HCT116 (cell line): ENCODE measurements at regions not wholly inside any gene's neighbourhood (a gene's known extent, or its start where the extent isn't known, plus 50 kb on each side); places are given as distances from the start of the nearest gene placed in this dataset.

ENCODE experiments used
- ATAC-seq: fragments of 200-7000 bp; cut with Tn5 transposase; 2 replicates; pipeline ENCODE4 v1.9.1; 2020; ENCODE audit warnings: mild to moderate bottlenecking, moderate library complexity
- BruUV-seq: library from RNA; stranded (reverse); fragments of 400-500 nt; replicated peaks from 2 replicates; lab custom pipeline; 2021; lab: Mats Ljungman, UMichigan
- CTCF ChIA-PET: fragments of 300-600 bp; sonication (Branson Sonifier 250); formaldehyde crosslinking; loops from one replicate; lab custom pipeline; 2021; ENCODE audit warnings: antibody characterized with exemption; lab: Charles Lee
- POLR2A ChIA-PET: fragments of 300-600, 350-600 bp; sonication (Branson Sonifier 250); formaldehyde crosslinking; loops from one replicate; lab custom pipeline; 2021; ENCODE audit warnings: antibody characterized with exemption; lab: Charles Lee
- RAD21 ChIA-PET, 2 experiments: fragments of 300-600 bp; sonication (Branson Sonifier 250); formaldehyde crosslinking; loops; one replicate each; lab custom pipeline; 2023; ENCODE audit warnings: low total read pairs in 2 of 2; ENCODE audit not compliant: uncharacterized antibody in 2 of 2, unreplicated experiment in 2 of 2, low non-redundant PET in 1 of 2; lab: Charles Lee
- DNase-seq: peaks from one replicate; pipeline ENCODE4 v3.0.0-alpha.2; 2010; ENCODE audit warnings: low read depth, low spot score
- H2AFZ ChIP-seq: fragments of 200-600 bp; shearing (Covaris generic), sonication (generic); 2 replicates; pipeline ENCODE4 v1.6.1; 2017; ENCODE audit warnings: low read depth, mixed run types, mixed read lengths, antibody characterized with exemption, low read length; ENCODE audit not compliant: poor library complexity, severe bottlenecking
- H3K27ac ChIP-seq: 2 replicates; pipeline ENCODE4 v1.5.1; 2012; ENCODE audit warnings: low read depth, low read length
- H3K27me3 ChIP-seq: fragments of 200-600 bp; sonication (generic); 2 replicates; pipeline ENCODE4 v1.6.1; 2016; ENCODE audit warnings: mixed run types, low read length, mixed read lengths; ENCODE audit not compliant: insufficient read depth
- H3K36me3 ChIP-seq, 2 experiments: fragments of 200-500 bp in 1 of 2; fragments of 200-600 bp in 1 of 2; sonication (Bioruptor generic) in 1 of 2; sonication (generic) in 1 of 2; 2 replicates each; pipeline versions ENCODE4 v1.5.1 to v1.6.1; 2014 to 2016; ENCODE audit warnings: low read length in 2 of 2, inconsistent platforms in 1 of 2, mixed read lengths in 1 of 2, mixed run types in 1 of 2; ENCODE audit not compliant: insufficient read depth in 2 of 2, control insufficient read depth in 1 of 2
- H3K4me1 ChIP-seq, 2 experiments: fragments of 200-600 bp in 1 of 2; sonication (generic) in 1 of 2; 2 replicates each; pipeline versions ENCODE4 v1.5.1 to v1.6.1; 2012 to 2017; ENCODE audit warnings: low read length in 2 of 2, inconsistent platforms in 1 of 2, mild to moderate bottlenecking in 1 of 2, mixed read lengths in 1 of 2, mixed run types in 1 of 2, moderate library complexity in 1 of 2; ENCODE audit not compliant: insufficient read depth in 2 of 2, control insufficient read depth in 1 of 2
- H3K4me2 ChIP-seq: fragments of 200-600 bp; sonication (generic); 2 replicates; pipeline ENCODE4 v1.6.1; 2017; ENCODE audit warnings: mixed run types, low read length, mixed read lengths
- H3K4me3 ChIP-seq, 2 experiments: fragments of 200-600 bp in 1 of 2; sonication (generic) in 1 of 2; replicated peaks in 1 of 2; 2 replicates each; pipeline ENCODE4 v1.5.1; 2011 to 2016; ENCODE audit warnings: low read length in 2 of 2, control low read depth in 1 of 2, low read depth in 1 of 2, mild to moderate bottlenecking in 1 of 2, mixed read lengths in 1 of 2, mixed run types in 1 of 2
- H3K79me2 ChIP-seq: fragments of 200-600 bp; sonication (generic); 2 replicates; pipeline ENCODE4 v1.6.1; 2017; ENCODE audit warnings: mild to moderate bottlenecking, mixed run types, low read length, moderate library complexity, mixed read lengths; ENCODE audit not compliant: insufficient read depth
- H3K9ac ChIP-seq: fragments of 200-600 bp; sonication (generic); 2 replicates; pipeline ENCODE4 v1.6.1; 2016; ENCODE audit warnings: low read length, mixed read lengths
- H3K9me2 ChIP-seq: fragments of 200-600 bp; sonication (generic), shearing (Covaris generic); 2 replicates; pipeline ENCODE4 v1.6.1; 2017; ENCODE audit warnings: mixed run types, mild to moderate bottlenecking, moderate library complexity; ENCODE audit not compliant: insufficient read depth
- H3K9me3 ChIP-seq, 2 experiments: fragments of 200-500 bp in 1 of 2; fragments of 200-600 bp in 1 of 2; sonication (Bioruptor generic) in 1 of 2; sonication (generic) in 1 of 2; 2 replicates each; pipeline ENCODE4 v1.6.1; 2014 to 2017; ENCODE audit warnings: low read length in 2 of 2, mixed read lengths in 2 of 2, inconsistent platforms in 1 of 2, low read depth in 1 of 2, mild to moderate bottlenecking in 1 of 2, mixed run types in 1 of 2, moderate library complexity in 1 of 2; ENCODE audit not compliant: control insufficient read depth in 1 of 2, insufficient read depth in 1 of 2
- H4K20me1 ChIP-seq: fragments of 200-600 bp; sonication (generic), shearing (Covaris generic); 2 replicates; pipeline ENCODE4 v1.6.1; 2017; ENCODE audit warnings: mixed run types, mild to moderate bottlenecking, moderate library complexity; ENCODE audit not compliant: insufficient read depth
- CEBPB ChIP-seq: IDR thresholded peaks from 2 replicates; pipeline ENCODE4 v1.6.1; 2012; ENCODE audit warnings: low read depth
- ELF1 ChIP-seq: IDR thresholded peaks from 2 replicates; pipeline ENCODE4 v1.6.1; 2012; ENCODE audit warnings: low read depth, borderline replicate concordance
- EZH2 ChIP-seq: fragments of 200-600 bp; sonication (generic); IDR thresholded peaks from 2 replicates; pipeline ENCODE4 v1.6.1; 2017; ENCODE audit warnings: antibody characterized with exemption, mixed run types
- EZH2phosphoT487 ChIP-seq: fragments of 200-600 bp; IDR thresholded peaks from 2 replicates; pipeline ENCODE4 v1.6.1; 2018; ENCODE audit warnings: antibody characterized with exemption, borderline replicate concordance
- JUND ChIP-seq: IDR thresholded peaks from 2 replicates; pipeline ENCODE4 v1.6.1; 2012
- POLR2A ChIP-seq: IDR thresholded peaks from 2 replicates; pipeline ENCODE4 v1.7.0; 2011; ENCODE audit warnings: borderline replicate concordance; ENCODE audit not compliant: insufficient read depth, insufficient read length; ENCODE audit errors: extremely low read depth
- POLR2AphosphoS5 ChIP-seq: IDR thresholded peaks from 2 replicates; pipeline ENCODE4 v1.6.1; 2011; ENCODE audit warnings: mild to moderate bottlenecking, low read depth, low read length, moderate library complexity
- SP1 ChIP-seq: IDR thresholded peaks from 2 replicates; pipeline ENCODE4 v1.6.1; 2012; ENCODE audit warnings: low read depth
- TCF7L2 ChIP-seq: IDR thresholded peaks from 2 replicates; pipeline ENCODE4 v1.7.0; 2011; ENCODE audit warnings: borderline replicate concordance, inconsistent platforms; ENCODE audit not compliant: insufficient read depth, insufficient read length; ENCODE audit errors: extremely low read depth
- YY1 ChIP-seq: IDR thresholded peaks from 2 replicates; pipeline ENCODE4 v1.6.1; 2011; ENCODE audit warnings: low read length, low read depth, moderate library complexity, mild to moderate bottlenecking; ENCODE audit not compliant: insufficient replicate concordance; ENCODE audit errors: extremely low read depth
- ZFX ChIP-seq: fragments of 450-650 bp; IDR thresholded peaks from 2 replicates; pipeline ENCODE4 v1.6.1; 2017
- ZNF274 ChIP-seq: fragments of 200-500 bp; sonication (Bioruptor generic); IDR thresholded peaks from 2 replicates; pipeline ENCODE4 v1.6.1; 2014; ENCODE audit warnings: mild to moderate bottlenecking, low read depth, low read length, inconsistent platforms
- intact Hi-C: fragments of 100-400 bp; cut with micrococcal nuclease; formaldehyde crosslinking; loops from 2 replicates; pipeline ENCODE4 v1.10.0; 2022
- TF ChIP-seq, protein P1 (sequence below), 3 experiments: fragments of 200-600 bp in 1 of 3; sonication (generic) in 1 of 3; IDR thresholded peaks in 2 of 3; conservative IDR thresholded peaks in 1 of 3; 2 replicates each; pipeline ENCODE4 v1.5.1; 2012 to 2017; ENCODE audit warnings: low read depth in 2 of 3, low read length in 2 of 3, antibody characterized with exemption in 1 of 3, borderline replicate concordance in 1 of 3, control low read depth in 1 of 3, mild to moderate bottlenecking in 1 of 3, mixed read lengths in 1 of 3, mixed run types in 1 of 3, moderate library complexity in 1 of 3; ENCODE audit not compliant: insufficient read depth in 1 of 3
- TF ChIP-seq, protein P2 (sequence below): IDR thresholded peaks from 2 replicates; pipeline ENCODE4 v1.6.1; 2012

- POLR2A ChIA-PET: no interaction called here
- intact Hi-C loops: no loop called here
- CTCF ChIA-PET: no interaction called here
These were observed 112.5 kb upstream of the RUNX3 start for GRCh38 chr1:25042331-25043227.

More at GRCh38 chr1:25042331-25043227, 112.5 kb upstream of the RUNX3 start:
- Histone ChIP-seq H3K4me1 (no peaks in the 10 kb centered on the region), H3K9ac (no peak overlapping the region), H3K36me3 (no peaks in the 10 kb centered on the region), H3K4me2 (no peak overlapping the region), H4K20me1 (no peaks in the 10 kb centered on the region), H3K27ac (no peak overlapping the region), H3K27me3 (no peaks in the 10 kb centered on the region), H3K4me3 (no peak overlapping the region), H2AFZ (no peak overlapping the region), H3K9me2 (no peaks in the 10 kb centered on the region), H3K9me3 (no peaks in the 10 kb centered on the region), H3K79me2 (no peaks in the 10 kb centered on the region)
- no TSS peak for BruUV-seq
- RAD21 ChIA-PET: no interaction called here
- no peak for DNase-seq
- no peak for ATAC-seq
- TF ChIP-seq POLR2AphosphoS5 (no peak), EZH2 (no peak), YY1 (no peak), SP1 (no peak), ZFX (no peak), ELF1 (no peak), CEBPB (no peak), JUND (no peak), ZNF274 (no peak), TCF7L2 (no peak), POLR2A (no peak), EZH2phosphoT487 (no peak)
- TF ChIP-seq, protein P1, sequence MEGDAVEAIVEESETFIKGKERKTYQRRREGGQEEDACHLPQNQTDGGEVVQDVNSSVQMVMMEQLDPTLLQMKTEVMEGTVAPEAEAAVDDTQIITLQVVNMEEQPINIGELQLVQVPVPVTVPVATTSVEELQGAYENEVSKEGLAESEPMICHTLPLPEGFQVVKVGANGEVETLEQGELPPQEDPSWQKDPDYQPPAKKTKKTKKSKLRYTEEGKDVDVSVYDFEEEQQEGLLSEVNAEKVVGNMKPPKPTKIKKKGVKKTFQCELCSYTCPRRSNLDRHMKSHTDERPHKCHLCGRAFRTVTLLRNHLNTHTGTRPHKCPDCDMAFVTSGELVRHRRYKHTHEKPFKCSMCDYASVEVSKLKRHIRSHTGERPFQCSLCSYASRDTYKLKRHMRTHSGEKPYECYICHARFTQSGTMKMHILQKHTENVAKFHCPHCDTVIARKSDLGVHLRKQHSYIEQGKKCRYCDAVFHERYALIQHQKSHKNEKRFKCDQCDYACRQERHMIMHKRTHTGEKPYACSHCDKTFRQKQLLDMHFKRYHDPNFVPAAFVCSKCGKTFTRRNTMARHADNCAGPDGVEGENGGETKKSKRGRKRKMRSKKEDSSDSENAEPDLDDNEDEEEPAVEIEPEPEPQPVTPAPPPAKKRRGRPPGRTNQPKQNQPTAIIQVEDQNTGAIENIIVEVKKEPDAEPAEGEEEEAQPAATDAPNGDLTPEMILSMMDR (IDR thresholded peaks at IDR 0.05 in 2 of 3, conservative IDR thresholded peaks at IDR 0.05 in 1 of 3; ENCODE audit: borderline replicate concordance in 1 of 3, insufficient read depth in 1 of 3, low read depth in 2 of 3, low read length in 2 of 3): no peak
- TF ChIP-seq, protein P2, sequence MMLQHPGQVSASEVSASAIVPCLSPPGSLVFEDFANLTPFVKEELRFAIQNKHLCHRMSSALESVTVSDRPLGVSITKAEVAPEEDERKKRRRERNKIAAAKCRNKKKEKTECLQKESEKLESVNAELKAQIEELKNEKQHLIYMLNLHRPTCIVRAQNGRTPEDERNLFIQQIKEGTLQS: no peak
- TF ChIP-seq, all 23 proteins: peak for 0
